SK-N-MC (cell line): ENCODE measurements at regions not wholly inside any gene's neighbourhood (a gene's known extent, or its start where the extent isn't known, plus 50 kb on each side); places are given as distances from the start of the nearest gene placed in this dataset.

Experiments used
- DNase-seq: peaks from one replicate; pipeline ENCODE4 v3.0.0-alpha.2; 2011; ENCODE audit warnings: low read depth, low spot score
- H3K27ac ChIP-seq: fragments of 200-600 bp; sonication (generic); 2 replicates; pipeline ENCODE4 v1.5.1; 2016; ENCODE audit warnings: mixed run types
- H3K36me3 ChIP-seq: fragments of 200-600 bp; sonication (generic); 2 replicates; pipeline ENCODE4 v1.6.1; 2017; ENCODE audit warnings: antibody characterized with exemption, low read length, mixed read lengths; ENCODE audit not compliant: insufficient read depth
- H3K4me3 ChIP-seq: fragments of 200-600 bp; sonication (generic); 2 replicates; pipeline ENCODE4 v1.5.1; 2016
- H3K9ac ChIP-seq: fragments of 200-600 bp; sonication (generic); 2 replicates; pipeline ENCODE4 v1.8.0; 2017; ENCODE audit warnings: mixed run types, mixed read lengths; ENCODE audit not compliant: insufficient read length
- H3K9me3 ChIP-seq: fragments of 200-600 bp; sonication (generic); 2 replicates; pipeline ENCODE4 v1.6.1; 2017; ENCODE audit warnings: low read depth, mild to moderate bottlenecking, antibody characterized with exemption, low read length, moderate library complexity, mixed read lengths
- EZH2 ChIP-seq: fragments of 200-600 bp; sonication (generic); IDR thresholded peaks from one replicate; pipeline ENCODE4 v1.6.1; 2017; ENCODE audit warnings: antibody characterized with exemption
- FOXP2 ChIP-seq: optimal IDR thresholded peaks from 2 replicates; pipeline ENCODE3; 2011; ENCODE audit warnings: mild to moderate bottlenecking, moderate library complexity; ENCODE audit not compliant: insufficient read depth; ENCODE audit errors: extremely low read length, control extremely low read depth
- POLR2AphosphoS5 ChIP-seq: IDR thresholded peaks from 2 replicates; pipeline ENCODE4 v1.6.1; 2012; ENCODE audit warnings: mild to moderate bottlenecking, low read depth, low read length, borderline replicate concordance

DNA sequence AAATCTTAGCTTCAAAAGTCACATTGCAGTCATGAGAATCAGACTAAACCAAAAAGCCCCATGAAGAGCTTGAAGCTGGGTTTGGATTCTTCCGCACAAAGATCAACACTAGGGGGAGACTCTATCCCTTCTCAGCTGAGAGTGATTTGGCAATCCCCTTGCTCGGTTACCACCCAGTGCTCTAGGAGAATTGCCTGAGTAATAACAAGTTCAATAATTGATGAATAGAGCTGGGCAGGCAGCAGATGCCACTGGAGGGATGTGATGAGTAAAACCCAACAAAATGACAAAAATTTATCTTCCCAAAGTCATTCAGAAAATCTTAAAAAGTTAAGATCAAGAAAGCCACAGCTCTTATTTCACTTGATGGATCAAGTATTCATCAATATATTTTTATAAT lies 185.6 kb upstream of the ARID2 start:
- Histone ChIP-seq H3K9me3 (no peaks in the 10 kb centered on the region), H3K4me3 (no peak overlapping the region), H3K36me3 (no peaks in the 10 kb centered on the region), H3K27ac (no peak overlapping the region), H3K9ac (no peak overlapping the region)
- TF ChIP-seq EZH2 (no peak), POLR2AphosphoS5 (no peak), FOXP2 (no peak)
- no peak for DNase-seq

- no peaks in the 10 kb centered on the region for H3K9me3 ChIP-seq
- no peak overlapping the region for H3K4me3 ChIP-seq
- H3K9ac ChIP-seq: no peak overlapping the region
- no peak for DNase-seq
- no peaks in the 10 kb centered on the region for H3K36me3 ChIP-seq
- TF ChIP-seq POLR2AphosphoS5 (no peak), FOXP2 (no peak), EZH2 (no peak)
- no peak overlapping the region for H3K27ac ChIP-seq
These were observed 183.0 kb upstream of the ARID2 start for GRCh38 chr12:45546545-45546944.

DNA sequence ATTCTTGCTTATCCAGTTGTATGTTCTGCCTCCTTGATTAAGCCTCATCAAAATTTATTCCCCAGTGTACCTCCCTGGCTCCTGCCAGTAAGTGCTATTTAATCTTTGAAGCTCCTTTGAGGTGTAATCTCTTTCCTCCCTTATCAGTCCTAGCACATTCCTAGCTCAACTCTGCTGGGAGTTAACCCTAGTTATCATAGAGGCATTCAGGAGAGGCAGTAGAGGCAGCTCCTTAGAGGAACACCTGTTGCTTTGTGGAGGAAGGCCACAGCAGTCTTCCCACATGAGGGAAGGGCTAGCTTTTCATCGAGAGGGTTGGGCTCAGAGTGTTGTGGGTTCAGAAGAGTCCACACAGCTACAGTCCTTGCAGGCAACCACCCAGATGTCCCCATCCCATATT lies 182.4 kb upstream of the ARID2 start:
- Histone ChIP-seq H3K9ac (no peak overlapping the region), H3K36me3 (no peaks in the 10 kb centered on the region), H3K4me3 (no peak overlapping the region), H3K27ac (no peak overlapping the region), H3K9me3 (no peaks in the 10 kb centered on the region)
- no peak for DNase-seq
- TF ChIP-seq FOXP2 (no peak), POLR2AphosphoS5 (no peak), EZH2 (no peak)

DNA sequence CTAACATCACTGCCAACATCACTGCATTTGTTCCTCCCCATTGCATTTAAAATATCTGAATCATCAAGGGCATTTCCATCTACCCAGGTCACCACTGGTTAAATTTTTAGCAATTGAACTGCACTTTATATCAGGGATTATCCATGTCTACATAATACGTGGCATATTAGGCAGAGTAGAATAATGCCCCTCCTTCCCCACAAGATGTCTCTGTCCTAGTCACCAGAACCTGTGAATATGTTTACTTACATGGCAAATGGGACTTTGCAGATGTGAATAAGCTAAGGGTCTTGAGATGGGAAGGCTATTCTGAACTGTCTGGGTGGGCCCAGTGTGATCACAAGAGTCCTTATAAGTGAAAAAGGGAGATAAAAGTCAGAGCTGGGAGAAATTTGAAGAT lies 181.7 kb upstream of the ARID2 start:
- no peak for TF ChIP-seq FOXP2
- no peak for TF ChIP-seq EZH2
- TF ChIP-seq POLR2AphosphoS5: no peak
- H3K36me3 ChIP-seq: no peaks in the 10 kb centered on the region
- DNase-seq: no peak

DNA sequence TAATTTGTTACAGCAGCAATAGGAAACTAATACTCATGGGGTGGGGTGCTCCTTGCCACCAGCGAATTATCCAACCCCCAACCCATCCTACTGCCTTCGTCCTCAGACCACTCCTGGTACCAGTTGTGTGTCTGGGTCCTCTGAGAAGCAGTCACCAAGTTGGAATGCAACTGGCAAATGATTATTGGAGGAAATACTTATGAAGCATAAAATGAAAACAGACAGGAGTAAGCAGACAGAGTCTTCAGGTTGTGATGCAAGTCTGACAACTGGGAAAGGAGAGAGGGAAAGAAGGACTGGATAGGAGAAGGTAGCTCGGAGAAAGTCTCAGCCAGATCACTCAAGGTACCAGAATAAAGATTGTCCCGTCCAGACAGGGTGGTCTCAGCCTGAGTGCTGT lies 181.1 kb upstream of the ARID2 start:
- Histone ChIP-seq H3K4me3 (no peak overlapping the region), H3K9ac (no peak overlapping the region), H3K9me3 (no peaks in the 10 kb centered on the region), H3K36me3 (no peaks in the 10 kb centered on the region), H3K27ac (no peak overlapping the region)
- no peak for TF ChIP-seq POLR2AphosphoS5
- no peak for TF ChIP-seq FOXP2
- no peak for TF ChIP-seq EZH2
- DNase-seq: no peak

More for the DNA sequence above, 181.7 kb upstream of the ARID2 start:
- Histone ChIP-seq H3K9me3 (no peaks in the 10 kb centered on the region), H3K4me3 (no peak overlapping the region), H3K9ac (no peak overlapping the region), H3K27ac (no peak overlapping the region)

GRCh38 chr12:45549337-45549902 lies 180.1 kb upstream of the ARID2 start:
- no peak overlapping the region for H3K27ac ChIP-seq
- H3K9me3 ChIP-seq: no peaks in the 10 kb centered on the region
- no peak overlapping the region for H3K4me3 ChIP-seq
- TF ChIP-seq FOXP2 (no peak), EZH2 (no peak), POLR2AphosphoS5 (no peak)
- DNase-seq: no peak
- H3K36me3 ChIP-seq: no peaks in the 10 kb centered on the region
- no peak overlapping the region for H3K9ac ChIP-seq

DNA sequence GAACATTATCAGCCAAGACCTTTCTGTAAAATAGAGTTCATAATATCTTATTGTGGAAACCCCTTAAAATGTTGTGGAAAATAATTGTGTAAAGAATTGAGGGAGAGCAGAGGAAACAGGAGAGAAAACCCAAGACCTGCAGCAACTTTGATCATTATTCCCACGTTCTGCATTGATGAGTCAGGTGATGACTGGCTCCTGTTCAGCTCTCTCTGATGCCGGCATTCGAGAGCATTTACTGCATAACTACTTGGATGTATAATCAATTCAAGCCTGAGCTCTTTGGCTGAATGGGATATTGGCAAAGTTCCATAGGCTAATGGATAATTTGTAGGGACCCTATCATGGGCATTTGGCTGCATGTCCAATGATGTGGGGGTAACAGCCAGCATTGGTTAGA lies 176.3 kb upstream of the ARID2 start:
- Histone ChIP-seq H3K36me3 (no peaks in the 10 kb centered on the region), H3K9ac (no peak overlapping the region), H3K4me3 (no peak overlapping the region), H3K9me3 (peaks cover 2% of the 10 kb centered on the region; the same call in 1 of the 2 replicates), H3K27ac (no peak overlapping the region)
- no peak for DNase-seq
- TF ChIP-seq FOXP2 (no peak), EZH2 (no peak), POLR2AphosphoS5 (no peak)

GRCh38 chr12:45557016-45557415 lies 172.5 kb upstream of the ARID2 start:
- Histone ChIP-seq H3K27ac (no peak overlapping the region), H3K36me3 (peaks cover under 1% of the 10 kb centered on the region; the same call in 1 of the 2 replicates), H3K4me3 (no peak overlapping the region), H3K9ac (no peak overlapping the region), H3K9me3 (peaks cover 6% of the 10 kb centered on the region; the same call in 1 of the 2 replicates)
- TF ChIP-seq FOXP2 (no peak), EZH2 (no peak), POLR2AphosphoS5 (no peak)
- DNase-seq: no peak

- Histone ChIP-seq H3K36me3 (peaks cover 6% of the 10 kb centered on the region; the same call in 1 of the 2 replicates), H3K4me3 (no peak overlapping the region), H3K9me3 (peaks cover 10% of the 10 kb centered on the region; the same call in 1 of the 2 replicates), H3K9ac (no peak overlapping the region), H3K27ac (no peak overlapping the region)
- no peak for DNase-seq
- TF ChIP-seq FOXP2 (no peak), EZH2 (no peak), POLR2AphosphoS5 (no peak)
These were observed 171.2 kb upstream of the ARID2 start for GRCh38 chr12:45558353-45558752.
